ENCODE measurements at regions not wholly inside any gene's neighbourhood (a gene's known extent, or its start where the extent isn't known, plus 50 kb on each side); places are given as distances from the start of the nearest gene placed in this dataset.

DNA sequence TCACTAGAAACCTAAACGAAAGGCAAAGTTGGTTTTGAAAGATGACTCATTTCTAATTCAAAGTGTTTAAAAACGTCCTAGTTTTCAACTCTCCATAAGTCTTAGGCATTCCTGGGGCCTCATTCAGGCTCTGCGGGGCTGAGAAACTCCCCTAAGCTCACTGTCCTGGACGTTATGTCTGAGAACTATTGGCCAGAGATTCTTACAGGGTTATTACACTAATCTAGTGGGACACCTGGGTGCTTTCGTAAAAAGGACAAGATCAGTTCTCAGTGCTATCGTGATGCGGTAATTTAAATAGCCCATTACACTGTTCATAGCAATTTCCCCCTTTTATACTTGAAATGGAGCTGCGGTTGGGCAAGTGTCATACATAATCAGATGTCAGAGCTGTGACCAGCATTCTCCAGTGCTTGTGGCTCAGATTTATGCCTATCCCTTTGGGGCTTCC lies 280.9 kb downstream of the QKI start (continued):
- TF ChIP-seq AHDC1 (CRISPR knock-in tag; IDR thresholded peaks at IDR 0.05; ENCODE audit: borderline replicate concordance) = 0 out of 2 replicates have a peak, but pooled peaks have one; percentile 9
- TF ChIP-seq EEA1 (CRISPR knock-in tag; IDR thresholded peaks at IDR 0.05; ENCODE audit: borderline replicate concordance) = no peak
- TF ChIP-seq, protein P1, sequence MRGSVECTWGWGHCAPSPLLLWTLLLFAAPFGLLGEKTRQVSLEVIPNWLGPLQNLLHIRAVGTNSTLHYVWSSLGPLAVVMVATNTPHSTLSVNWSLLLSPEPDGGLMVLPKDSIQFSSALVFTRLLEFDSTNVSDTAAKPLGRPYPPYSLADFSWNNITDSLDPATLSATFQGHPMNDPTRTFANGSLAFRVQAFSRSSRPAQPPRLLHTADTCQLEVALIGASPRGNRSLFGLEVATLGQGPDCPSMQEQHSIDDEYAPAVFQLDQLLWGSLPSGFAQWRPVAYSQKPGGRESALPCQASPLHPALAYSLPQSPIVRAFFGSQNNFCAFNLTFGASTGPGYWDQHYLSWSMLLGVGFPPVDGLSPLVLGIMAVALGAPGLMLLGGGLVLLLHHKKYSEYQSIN (CRISPR knock-in tag; IDR thresholded peaks at IDR 0.05; ENCODE audit: borderline replicate concordance) = no peak
- no peak for TF ChIP-seq MZF1 (CRISPR knock-in tag; IDR thresholded peaks at IDR 0.05; ENCODE audit: borderline replicate concordance)
- TF ChIP-seq PAF1 (CRISPR knock-in tag; IDR thresholded peaks at IDR 0.05) = no peak
- no peak; the same call in 1 of the 2 replicates for TF ChIP-seq EZH2 (conservative IDR thresholded peaks at IDR 0.05; ENCODE audit: low read depth, low read length)
- TF ChIP-seq TCF7 (IDR thresholded peaks at IDR 0.05; ENCODE audit: low read depth) = 0 out of 2 replicates have a peak, but pooled peaks have one; percentile 2

Measured in HepG2 (cell line).